SU-DHL-6 (cell line): ENCODE measurements at regions not wholly inside any gene's neighbourhood (a gene's known extent, or its start where the extent isn't known, plus 50 kb on each side); places are given as distances from the start of the nearest gene placed in this dataset.

Source experiments
- H2AFZ ChIP-seq: fragments of 200-600 bp; sonication (generic); 2 replicates; pipeline ENCODE4 v1.6.1; 2014; ENCODE audit warnings: low read depth, mild to moderate bottlenecking, moderate library complexity, mixed read lengths, antibody characterized with exemption, low read length; ENCODE audit not compliant: severe bottlenecking
- H3F3A ChIP-seq: fragments of 200-600 bp; shearing (Covaris generic); 2 replicates; pipeline ENCODE4 v1.6.0; 2016; ENCODE audit warnings: antibody characterized with exemption, mild to moderate bottlenecking; ENCODE audit not compliant: insufficient read depth
- H3K27ac ChIP-seq: fragments of 200-600 bp; sonication (generic); 2 replicates; pipeline ENCODE4 v1.5.1; 2016; ENCODE audit warnings: low read depth, mild to moderate bottlenecking, low read length, moderate library complexity, mixed read lengths
- H3K27me3 ChIP-seq: fragments of 200-600 bp; sonication (generic), shearing (Covaris generic); 2 replicates; pipeline ENCODE4 v1.6.0; 2014; ENCODE audit warnings: mild to moderate bottlenecking, low read length
- H3K36me3 ChIP-seq: fragments of 200-600 bp; sonication (generic); 2 replicates; pipeline ENCODE4 v1.6.1; 2014; ENCODE audit warnings: mild to moderate bottlenecking, low read length, mixed read lengths
- H3K4me2 ChIP-seq: fragments of 300-600, 200-600 bp; shearing (Covaris generic), sonication (generic); 2 replicates; pipeline ENCODE4 v1.6.0; 2014; ENCODE audit warnings: low read length, low read depth, mild to moderate bottlenecking; ENCODE audit not compliant: poor library complexity, severe bottlenecking
- H3K4me3 ChIP-seq: fragments of 200-600 bp; sonication (generic); 2 replicates; pipeline ENCODE4 v1.5.1; 2014; ENCODE audit warnings: antibody characterized with exemption, low read length, mild to moderate bottlenecking, mixed read lengths; ENCODE audit not compliant: insufficient read depth, poor library complexity, severe bottlenecking
- H3K79me2 ChIP-seq: fragments of 200-600 bp; sonication (generic); 2 replicates; pipeline ENCODE4 v1.6.1; 2014; ENCODE audit warnings: mild to moderate bottlenecking, low read length, moderate library complexity; ENCODE audit not compliant: insufficient read depth
- H3K9ac ChIP-seq: fragments of 200-600 bp; sonication (generic); 2 replicates; pipeline ENCODE4 v1.7.0; 2014; ENCODE audit warnings: mild to moderate bottlenecking, low read length
- H3K9me2 ChIP-seq: fragments of 200-600 bp; sonication (generic); replicated peaks from 2 replicates; pipeline ENCODE4 v1.6.1; 2014; ENCODE audit warnings: low read length; ENCODE audit not compliant: insufficient read depth
- H3K9me3 ChIP-seq: fragments of 200-600 bp; sonication (generic); 2 replicates; pipeline ENCODE4 v1.6.1; 2014; ENCODE audit warnings: low read length, mixed read lengths; ENCODE audit not compliant: insufficient read depth
- H4K20me1 ChIP-seq: fragments of 200-600 bp; sonication (generic); 2 replicates; pipeline ENCODE4 v1.6.1; 2014; ENCODE audit warnings: low read depth, mild to moderate bottlenecking, antibody characterized with exemption, low read length, moderate library complexity, mixed read lengths
- EZH2phosphoT487 ChIP-seq: fragments of 200-600 bp; sonication (generic), shearing (Covaris generic); conservative IDR thresholded peaks from 2 replicates; pipeline ENCODE4 v1.6.1; 2018; ENCODE audit warnings: mild to moderate bottlenecking, antibody characterized with exemption, low read length, moderate library complexity, mixed read lengths
- TF ChIP-seq, protein P1 (sequence below): fragments of 200-600 bp; sonication (generic); IDR thresholded peaks from one replicate; pipeline ENCODE4 v1.5.1; 2017; ENCODE audit warnings: antibody characterized with exemption, mild to moderate bottlenecking, low read length, moderate library complexity; ENCODE audit not compliant: insufficient read depth, poor library complexity, severe bottlenecking

DNA sequence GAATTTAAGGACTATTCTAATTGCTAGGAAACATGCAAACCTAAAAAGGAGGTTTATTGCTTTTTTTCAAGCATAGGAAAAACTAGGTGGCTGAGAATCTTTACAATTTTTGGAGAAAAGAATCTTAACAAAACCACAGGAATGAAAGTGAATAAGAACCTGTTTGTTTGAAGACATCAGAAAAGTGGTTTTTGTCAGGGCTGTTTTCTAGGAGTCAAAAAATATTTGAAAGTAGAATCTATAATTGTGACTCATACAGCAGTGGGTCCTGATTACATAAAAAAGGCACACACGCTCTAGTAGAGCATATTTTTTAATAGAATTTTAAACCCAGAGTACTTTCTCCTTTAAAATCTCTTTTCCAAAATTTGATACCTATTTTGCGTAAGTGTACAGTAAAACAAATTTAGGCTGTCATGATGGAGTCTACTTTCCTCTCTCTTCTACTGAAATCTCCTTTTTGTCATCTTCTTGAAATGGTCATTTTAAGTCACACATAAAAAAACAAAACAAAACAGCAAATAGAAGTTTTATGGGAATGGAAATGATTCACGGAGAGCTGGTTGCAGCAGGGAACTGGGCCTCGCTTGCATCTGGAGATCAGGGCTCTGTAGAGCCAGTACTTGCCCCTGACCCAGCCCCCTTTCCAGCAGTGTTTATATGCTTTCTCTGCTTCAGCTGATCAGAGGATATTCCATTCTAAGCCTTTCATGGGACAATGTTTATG lies 59.1 kb upstream of the PELI1 start:
- no peak overlapping the region for H2AFZ ChIP-seq
- H3K9ac ChIP-seq = no peak overlapping the region
- H3K27ac ChIP-seq = no peak overlapping the region
- H3F3A ChIP-seq = no peaks in the 10 kb centered on the region
- H4K20me1 ChIP-seq = no peaks in the 10 kb centered on the region
- H3K27me3 ChIP-seq = no peaks in the 10 kb centered on the region
- H3K9me2 ChIP-seq = no peaks in the 10 kb centered on the region
- TF ChIP-seq, protein P1, sequence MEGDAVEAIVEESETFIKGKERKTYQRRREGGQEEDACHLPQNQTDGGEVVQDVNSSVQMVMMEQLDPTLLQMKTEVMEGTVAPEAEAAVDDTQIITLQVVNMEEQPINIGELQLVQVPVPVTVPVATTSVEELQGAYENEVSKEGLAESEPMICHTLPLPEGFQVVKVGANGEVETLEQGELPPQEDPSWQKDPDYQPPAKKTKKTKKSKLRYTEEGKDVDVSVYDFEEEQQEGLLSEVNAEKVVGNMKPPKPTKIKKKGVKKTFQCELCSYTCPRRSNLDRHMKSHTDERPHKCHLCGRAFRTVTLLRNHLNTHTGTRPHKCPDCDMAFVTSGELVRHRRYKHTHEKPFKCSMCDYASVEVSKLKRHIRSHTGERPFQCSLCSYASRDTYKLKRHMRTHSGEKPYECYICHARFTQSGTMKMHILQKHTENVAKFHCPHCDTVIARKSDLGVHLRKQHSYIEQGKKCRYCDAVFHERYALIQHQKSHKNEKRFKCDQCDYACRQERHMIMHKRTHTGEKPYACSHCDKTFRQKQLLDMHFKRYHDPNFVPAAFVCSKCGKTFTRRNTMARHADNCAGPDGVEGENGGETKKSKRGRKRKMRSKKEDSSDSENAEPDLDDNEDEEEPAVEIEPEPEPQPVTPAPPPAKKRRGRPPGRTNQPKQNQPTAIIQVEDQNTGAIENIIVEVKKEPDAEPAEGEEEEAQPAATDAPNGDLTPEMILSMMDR = no peak
- TF ChIP-seq EZH2phosphoT487 = no peak
- H3K4me3 ChIP-seq = no peak overlapping the region
- H3K36me3 ChIP-seq = no peaks in the 10 kb centered on the region
- no peaks in the 10 kb centered on the region for H3K79me2 ChIP-seq
- no peaks in the 10 kb centered on the region for H3K9me3 ChIP-seq
- no peak overlapping the region for H3K4me2 ChIP-seq

DNA sequence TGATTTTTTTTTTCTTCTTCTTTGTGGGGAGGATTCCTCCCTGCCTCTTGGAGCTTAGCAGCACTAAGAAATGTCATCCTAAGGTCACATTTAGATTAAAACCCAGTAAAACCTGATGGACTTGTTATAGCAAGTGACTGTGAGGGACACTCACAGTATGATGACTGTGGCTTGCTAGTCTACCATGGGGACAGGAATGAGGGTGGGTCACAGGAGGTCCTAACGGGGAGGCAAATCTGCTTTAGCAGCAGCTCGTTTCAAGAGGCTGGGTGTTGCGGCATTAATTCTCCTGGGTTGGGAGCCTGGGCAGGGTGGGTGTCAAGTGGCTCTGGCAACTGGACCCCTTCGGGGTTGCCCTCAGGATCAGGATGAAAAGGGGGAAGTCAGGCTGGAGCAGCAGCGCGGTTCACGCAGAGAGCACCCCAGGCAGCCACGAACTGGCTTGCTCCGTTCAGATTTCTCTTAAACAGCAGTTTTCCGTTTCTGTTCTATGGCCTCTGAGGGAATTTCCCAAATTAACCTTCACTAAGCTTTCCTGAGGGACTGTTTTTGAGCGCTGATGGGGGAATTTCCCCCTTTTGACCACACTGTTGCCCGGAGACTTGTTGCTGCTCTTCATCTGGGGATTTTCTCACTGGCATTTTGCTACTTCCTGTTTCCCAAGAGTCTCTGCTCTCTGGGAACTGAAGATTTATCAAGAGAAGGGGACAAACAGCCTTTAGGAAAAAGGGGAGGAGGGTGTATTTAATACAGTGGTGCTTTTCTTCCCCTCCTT lies 59.8 kb upstream of the PELI1 start:
- Histone ChIP-seq H3K9ac (no peak overlapping the region), H3K36me3 (peaks cover 4% of the 10 kb centered on the region; the same call in 1 of the 2 replicates), H3K9me3 (no peaks in the 10 kb centered on the region), H3K27ac (no peak overlapping the region), H3K9me2 (no peaks in the 10 kb centered on the region), H3K27me3 (no peaks in the 10 kb centered on the region), H4K20me1 (no peaks in the 10 kb centered on the region), H3K4me3 (no peak overlapping the region), H3K79me2 (no peaks in the 10 kb centered on the region), H2AFZ (no peak overlapping the region), H3K4me2 (no peak overlapping the region), H3F3A (no peaks in the 10 kb centered on the region)
- TF ChIP-seq EZH2phosphoT487 = no peak

DNA sequence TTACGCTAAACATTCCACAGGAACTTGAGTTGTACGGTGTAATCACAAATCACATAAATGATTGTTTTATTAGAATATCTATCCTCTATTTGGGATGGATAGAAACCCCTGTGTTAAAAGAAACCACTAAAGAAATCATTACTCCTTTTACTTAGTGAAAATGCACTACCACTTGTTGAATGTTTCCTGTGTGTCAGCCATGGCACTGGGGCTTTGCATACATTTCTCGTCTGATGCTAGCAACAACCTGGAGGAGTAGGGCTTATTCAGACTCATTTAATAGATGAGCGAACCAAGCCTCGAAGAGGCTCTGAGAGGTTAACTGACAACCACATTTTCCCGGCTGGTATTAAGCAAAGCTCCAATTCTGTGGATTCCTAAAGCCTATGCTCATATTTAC lies 60.5 kb upstream of the PELI1 start:
- no peaks in the 10 kb centered on the region for H3K9me2 ChIP-seq
- no peak overlapping the region for H3K4me2 ChIP-seq
- no peak overlapping the region for H3K27ac ChIP-seq
- TF ChIP-seq, protein P1 = no peak
- TF ChIP-seq EZH2phosphoT487 = no peak
- H2AFZ ChIP-seq = no peak overlapping the region
- H3K4me3 ChIP-seq = no peak overlapping the region
- H3K9ac ChIP-seq = no peak overlapping the region
- no peaks in the 10 kb centered on the region for H4K20me1 ChIP-seq
- no peaks in the 10 kb centered on the region for H3K27me3 ChIP-seq
- H3K79me2 ChIP-seq = no peaks in the 10 kb centered on the region
- H3K36me3 ChIP-seq = peaks cover 6% of the 10 kb centered on the region; the same call in 1 of the 2 replicates
- no peaks in the 10 kb centered on the region for H3K9me3 ChIP-seq
- H3F3A ChIP-seq = no peaks in the 10 kb centered on the region

DNA sequence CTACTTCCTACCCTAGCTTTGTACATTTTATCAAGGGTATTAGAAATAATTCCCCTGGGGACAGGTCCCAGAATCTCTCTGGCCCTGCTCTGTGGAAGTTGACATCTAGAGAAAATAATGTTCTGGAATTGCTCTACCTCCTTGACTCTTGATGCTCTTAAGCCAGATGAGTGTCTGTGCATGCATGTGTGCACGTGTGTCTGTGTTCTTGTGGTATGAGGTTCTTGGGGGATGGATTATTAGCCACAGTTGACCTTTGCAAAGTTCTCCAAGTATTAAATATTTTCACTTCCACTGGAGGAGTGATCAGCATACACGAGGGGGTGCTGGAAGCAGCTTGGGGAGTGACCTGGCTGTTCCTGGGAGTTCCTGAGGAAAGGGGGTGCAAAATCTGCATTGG lies 61.2 kb upstream of the PELI1 start:
- TF ChIP-seq, protein P1 = no peak
- Histone ChIP-seq H3K9ac (no peak overlapping the region), H3K9me2 (no peaks in the 10 kb centered on the region)

More for the DNA sequence above, 61.2 kb upstream of the PELI1 start:
- Histone ChIP-seq H3F3A (no peaks in the 10 kb centered on the region), H3K36me3 (peaks cover 6% of the 10 kb centered on the region; the same call in 1 of the 2 replicates), H3K4me3 (no peak overlapping the region), H3K4me2 (no peak overlapping the region), H2AFZ (no peak overlapping the region), H3K27me3 (no peaks in the 10 kb centered on the region), H3K9me3 (no peaks in the 10 kb centered on the region), H3K79me2 (no peaks in the 10 kb centered on the region), H4K20me1 (no peaks in the 10 kb centered on the region), H3K27ac (no peak overlapping the region)
